Psoas muscle (tissue), 7 donors: ENCODE measurements at regions not wholly inside any gene's neighbourhood (a gene's known extent, or its start where the extent isn't known, plus 50 kb on each side); places are given as distances from the start of the nearest gene placed in this dataset.

Experiments used
- ATAC-seq, 4 donors: fragments of 200-7000 bp; cut with Tn5 transposase; one replicate each; pipeline ENCODE4 v1.9.1; 2020; ENCODE audit warnings: moderate library complexity in 3 of 4, mild to moderate bottlenecking in 2 of 4
- DNase-seq, 2 donors: peaks; one replicate each; pipeline ENCODE4 v3.0.0-alpha.2; 2020
- H3K27ac ChIP-seq: fragments of 200-600 bp; one replicate; pipeline ENCODE4 v1.8.0; 2022
- H3K27me3 ChIP-seq, 3 donors: fragments of 200-600 bp in 1 of 3; one replicate each; pipeline versions ENCODE4 v1.6.1 to v1.8.0; 2013 to 2022; ENCODE audit warnings: low read length in 2 of 3, mild to moderate bottlenecking in 2 of 3, moderate library complexity in 1 of 3; ENCODE audit not compliant: insufficient read depth in 3 of 3
- H3K36me3 ChIP-seq, 2 donors: fragments of 200-600 bp in 1 of 2; one replicate each; pipeline versions ENCODE4 v1.6.1 to v1.8.0; 2013 to 2022; ENCODE audit warnings: low read depth in 1 of 2, mild to moderate bottlenecking in 1 of 2, moderate library complexity in 1 of 2; ENCODE audit not compliant: insufficient read depth in 1 of 2
- H3K4me1 ChIP-seq: fragments of 200-600 bp; one replicate; pipeline ENCODE4 v1.8.0; 2022
- H3K4me3 ChIP-seq: fragments of 200-600 bp; one replicate; pipeline ENCODE4 v1.8.0; 2022; ENCODE audit warnings: mild to moderate bottlenecking
- H3K9me3 ChIP-seq: fragments of 200-600 bp; one replicate; pipeline ENCODE4 v1.8.0; 2022
- WGBS, 3 donors: extraction: QIAGEN DNeasy Blood & Tissue Kit; methylation state at CpG; one replicate each; pipeline versions ENCODE4 v1.1.6 to v1.1.7; 2013; 5-methylcytosine and 5-hydroxymethylcytosine counted together
- intact Hi-C, 2 donors: fragments of 100-400 bp; cut with DNase I; formaldehyde crosslinking; loops; one replicate each; pipeline versions ENCODE4 v1.11.0 to v1.14.2; 2022
- TF ChIP-seq, protein P1 (sequence below): fragments of 200-600 bp; IDR thresholded peaks from one replicate; pipeline ENCODE4 v1.8.0; 2022; ENCODE audit warnings: antibody characterized with exemption
- donor health status: healthy with polysubstance abuse.
- donor health status: DM: no; HTN: no; CAD: no; lungs with moderate emphysema.
- donor health status: Bipolar disorder and iron deficiency.
- donor health status: healthy.
- donor health status: DM: yes; HTN: yes; CAD: no.
- donor health status: DM: no; HTN: no; CAD: no.
- donor health status: DM: yes; HTN: yes; CAD: no.

DNA sequence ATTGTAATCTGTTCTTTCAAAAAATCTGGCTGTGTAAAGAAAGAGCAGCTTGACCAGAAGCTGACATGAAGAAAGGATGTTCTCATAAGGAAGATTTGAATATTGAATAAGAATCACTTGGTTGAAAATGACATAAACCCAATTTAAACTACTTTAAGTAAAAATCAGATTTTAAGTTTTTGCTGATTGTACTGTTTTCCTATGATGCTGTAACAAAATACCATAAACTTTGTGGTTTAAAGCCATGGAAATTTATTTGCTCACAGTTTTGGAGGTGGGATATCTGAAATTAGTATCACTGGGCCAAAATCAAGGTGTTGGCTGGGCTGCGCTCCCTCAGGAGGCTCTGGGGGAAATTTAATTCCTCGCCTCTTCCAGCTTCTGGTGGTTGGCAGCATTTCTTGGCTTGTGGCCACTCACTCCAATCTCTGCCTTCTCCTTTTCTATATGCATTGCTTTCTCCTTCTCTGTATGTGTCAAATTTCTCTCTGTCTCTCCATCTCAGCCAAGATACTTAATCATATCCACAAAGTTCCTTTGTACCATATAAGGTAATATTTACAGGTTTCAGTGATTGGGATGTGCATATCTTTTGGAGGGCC, 141.2 kb upstream of the ZFP64 start:
- no peak for DNase-seq
- no peak for ATAC-seq
- Histone ChIP-seq H3K4me1 (no peaks in the 10 kb centered on the region), H3K27me3 (peaks cover 0 to 5% (median under 1%) of the 10 kb centered on the region in 3 donors), H3K36me3 (no peaks in the 10 kb centered on the region), H3K9me3 (no peaks in the 10 kb centered on the region), H3K27ac (no peak overlapping the region), H3K4me3 (no peak overlapping the region)
- TF ChIP-seq, protein P1, sequence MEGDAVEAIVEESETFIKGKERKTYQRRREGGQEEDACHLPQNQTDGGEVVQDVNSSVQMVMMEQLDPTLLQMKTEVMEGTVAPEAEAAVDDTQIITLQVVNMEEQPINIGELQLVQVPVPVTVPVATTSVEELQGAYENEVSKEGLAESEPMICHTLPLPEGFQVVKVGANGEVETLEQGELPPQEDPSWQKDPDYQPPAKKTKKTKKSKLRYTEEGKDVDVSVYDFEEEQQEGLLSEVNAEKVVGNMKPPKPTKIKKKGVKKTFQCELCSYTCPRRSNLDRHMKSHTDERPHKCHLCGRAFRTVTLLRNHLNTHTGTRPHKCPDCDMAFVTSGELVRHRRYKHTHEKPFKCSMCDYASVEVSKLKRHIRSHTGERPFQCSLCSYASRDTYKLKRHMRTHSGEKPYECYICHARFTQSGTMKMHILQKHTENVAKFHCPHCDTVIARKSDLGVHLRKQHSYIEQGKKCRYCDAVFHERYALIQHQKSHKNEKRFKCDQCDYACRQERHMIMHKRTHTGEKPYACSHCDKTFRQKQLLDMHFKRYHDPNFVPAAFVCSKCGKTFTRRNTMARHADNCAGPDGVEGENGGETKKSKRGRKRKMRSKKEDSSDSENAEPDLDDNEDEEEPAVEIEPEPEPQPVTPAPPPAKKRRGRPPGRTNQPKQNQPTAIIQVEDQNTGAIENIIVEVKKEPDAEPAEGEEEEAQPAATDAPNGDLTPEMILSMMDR, result no peak
- WGBS, 3 donors, result 41 to 56% (median 52%) methylated on average over 2 of the region's 2 CpGs
- intact Hi-C loops, result no loop called here

GRCh38 chr20:52332230-52332629, 140.7 kb upstream of the ZFP64 start:
- ATAC-seq (no peak), DNase-seq (no peak)
- Histone ChIP-seq H3K36me3 (no peaks in the 10 kb centered on the region), H3K27ac (no peak overlapping the region), H3K4me3 (no peak overlapping the region), H3K9me3 (no peaks in the 10 kb centered on the region), H3K27me3 (peaks cover 0 to 5% (median 0%) of the 10 kb centered on the region in 3 donors), H3K4me1 (no peaks in the 10 kb centered on the region)
- intact Hi-C loops, result no loop called here
- 45 to 67% (median 64%) methylated on average over 1 of the region's 1 CpG for WGBS, 3 donors
- TF ChIP-seq, protein P1, result no peak

GRCh38 chr20:52331655-52332054, 140.1 kb upstream of the ZFP64 start:
- intact Hi-C loops, result no loop called here
- Histone ChIP-seq H3K9me3 (no peaks in the 10 kb centered on the region), H3K36me3 (no peaks in the 10 kb centered on the region), H3K4me1 (no peaks in the 10 kb centered on the region), H3K4me3 (no peak overlapping the region), H3K27me3 (peaks cover 0 to 5% (median 0%) of the 10 kb centered on the region in 3 donors), H3K27ac (no peak overlapping the region)
- DNase-seq, result no peak
- ATAC-seq, result no peak
- TF ChIP-seq, protein P1, result no peak
- 88 to 97% (median 95%) methylated on average over 2 of the region's 2 CpGs for WGBS, 3 donors

DNA sequence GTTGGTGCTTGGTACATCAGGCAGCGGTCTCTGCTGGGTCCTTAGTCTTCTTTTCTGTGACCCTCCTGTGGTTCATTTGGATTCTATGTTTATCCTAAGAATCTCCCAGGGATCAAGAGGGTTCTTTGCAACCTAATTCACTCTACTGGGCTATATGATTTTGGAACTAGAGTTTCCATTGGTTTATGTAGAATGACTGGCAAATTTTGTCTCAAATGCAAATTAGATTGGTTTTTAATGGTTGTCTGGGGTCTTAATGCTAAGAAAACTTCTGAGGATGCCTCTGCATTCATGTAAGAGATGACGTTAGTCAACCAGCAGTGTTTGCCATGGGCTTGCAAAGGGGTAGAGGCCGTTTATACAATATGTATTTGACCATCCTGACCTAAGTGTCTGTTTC, 129.8 kb upstream of the ZFP64 start:
- Histone ChIP-seq H3K36me3 (no peaks in the 10 kb centered on the region), H3K4me3 (no peak overlapping the region), H3K4me1 (no peaks in the 10 kb centered on the region), H3K27me3 (peaks cover 0 to 2% (median 0%) of the 10 kb centered on the region in 3 donors), H3K9me3 (peaks cover 3% of the 10 kb centered on the region), H3K27ac (no peak overlapping the region)
- TF ChIP-seq, protein P1, result no peak
- DNase-seq (no peak), ATAC-seq (no peak)
- 82 to 91% (median 91%) methylated on average over 3 of the region's 3 CpGs for WGBS, 3 donors
- intact Hi-C loops, result no loop called here

DNA sequence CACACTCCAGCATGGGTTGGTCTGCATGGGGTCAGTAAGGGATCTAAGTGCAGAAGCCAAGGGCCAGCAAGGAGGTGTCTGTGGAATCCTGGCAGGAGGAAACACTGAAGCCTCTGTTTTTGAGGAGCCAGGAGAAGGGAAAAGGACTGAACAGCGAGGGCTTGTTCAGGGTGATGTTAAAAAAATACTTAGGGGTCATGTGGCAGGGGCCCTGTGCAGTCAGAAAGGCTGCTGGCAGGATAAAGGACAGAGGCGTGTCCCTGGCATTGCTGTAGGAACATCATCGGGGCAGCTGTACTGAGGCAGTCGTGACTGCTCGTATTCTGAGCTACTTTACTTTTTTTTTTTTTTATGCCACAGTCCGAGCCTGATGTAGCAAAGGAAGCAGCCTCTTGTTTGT, 127.1 kb upstream of the ZFP64 start:
- DNase-seq (no peak), ATAC-seq (no peak)
- peaks cover 3% of the 10 kb centered on the region for H3K9me3 ChIP-seq
- no peak overlapping the region for H3K4me3 ChIP-seq
- TF ChIP-seq, protein P1, result no peak
- WGBS, 3 donors, result 17 to 23% (median 20%) methylated on average over 6 of the region's 6 CpGs
- no peak overlapping the region for H3K27ac ChIP-seq
- no peaks in the 10 kb centered on the region for H3K4me1 ChIP-seq
- H3K36me3 ChIP-seq, result no peaks in the 10 kb centered on the region
- intact Hi-C loops, result no loop called here
- peaks cover 0 to 3% (median 2%) of the 10 kb centered on the region in 3 donors for H3K27me3 ChIP-seq
